Calu3 (cell line): ENCODE measurements at regions not wholly inside any gene's neighbourhood (a gene's known extent, or its start where the extent isn't known, plus 50 kb on each side); places are given as distances from the start of the nearest gene placed in this dataset.

Experiments
- BruUV-seq: library from RNA; stranded (reverse); fragments of 400-500 nt; replicated peaks from 2 replicates; lab custom pipeline; 2021; lab: Mats Ljungman, UMichigan
- CTCF ChIA-PET: fragments of 300-600 bp; sonication (Branson Sonifier 250); formaldehyde crosslinking; loops from one replicate; lab custom pipeline; 2022; ENCODE audit warnings: antibody characterized with exemption; lab: Charles Lee
- DNase-seq: peaks from one replicate; pipeline ENCODE4 v3.0.0; 2022
- H3K27ac Mint-ChIP-seq: one replicate; pipeline ENCODE4 v1.8.0; 2022; ENCODE audit warnings: mixed read lengths; ENCODE audit not compliant: unreplicated experiment
- H3K27me3 Mint-ChIP-seq: one replicate; pipeline ENCODE4 v1.8.0; 2022; ENCODE audit warnings: mixed read lengths; ENCODE audit not compliant: unreplicated experiment
- H3K36me3 Mint-ChIP-seq: one replicate; pipeline ENCODE4 v1.8.0; 2022; ENCODE audit warnings: mild to moderate bottlenecking, moderate library complexity, mixed read lengths; ENCODE audit not compliant: insufficient read depth, unreplicated experiment
- H3K4me1 Mint-ChIP-seq: one replicate; pipeline ENCODE4 v1.8.0; 2022; ENCODE audit warnings: mild to moderate bottlenecking, low read depth, mixed read lengths; ENCODE audit not compliant: unreplicated experiment
- H3K4me3 Mint-ChIP-seq: one replicate; pipeline ENCODE4 v1.8.0; 2022; ENCODE audit warnings: mild to moderate bottlenecking, low read depth, moderate library complexity, mixed read lengths; ENCODE audit not compliant: unreplicated experiment
- H3K9me3 Mint-ChIP-seq: one replicate; pipeline ENCODE4 v1.8.0; 2022; ENCODE audit warnings: low read depth, mixed read lengths; ENCODE audit not compliant: unreplicated experiment
- CTCF ChIP-seq: fragments of 200-600 bp; IDR thresholded peaks from one replicate; pipeline ENCODE4 v1.8.0; 2022; ENCODE audit warnings: antibody characterized with exemption; ENCODE audit not compliant: unreplicated experiment
- intact Hi-C: fragments of 100-400 bp; cut with micrococcal nuclease; formaldehyde crosslinking; loops from one replicate; pipeline ENCODE4 v1.10.0; 2022; ENCODE audit not compliant: unreplicated experiment

GRCh38 chr4:169823685-169824084 lies 65.9 kb upstream of the HPF1 start:
- H3K36me3 Mint-ChIP-seq, result no peaks in the 10 kb centered on the region
- no peak overlapping the region for H3K27ac Mint-ChIP-seq
- H3K4me1 Mint-ChIP-seq, result no peaks in the 10 kb centered on the region
- H3K4me3 Mint-ChIP-seq, result no peak overlapping the region
- H3K9me3 Mint-ChIP-seq, result no peaks in the 10 kb centered on the region
- CTCF ChIA-PET, result no interaction called here
- no peak for TF ChIP-seq CTCF
- DNase-seq, result peak; percentile 25
- no peaks in the 10 kb centered on the region for H3K27me3 Mint-ChIP-seq
- intact Hi-C loops, result no loop called here
- BruUV-seq, result no TSS peak

GRCh38 chr4:169821402-169821801 lies 63.7 kb upstream of the HPF1 start:
- DNase-seq, result no peak
- intact Hi-C loops, result no loop called here
- no peaks in the 10 kb centered on the region for H3K9me3 Mint-ChIP-seq
- no peak overlapping the region for H3K4me3 Mint-ChIP-seq
- CTCF ChIA-PET, result no interaction called here
- BruUV-seq, result no TSS peak
- no peak for TF ChIP-seq CTCF
- no peaks in the 10 kb centered on the region for H3K36me3 Mint-ChIP-seq
- no peak overlapping the region for H3K27ac Mint-ChIP-seq
- peaks cover 4% of the 10 kb centered on the region for H3K4me1 Mint-ChIP-seq
- no peaks in the 10 kb centered on the region for H3K27me3 Mint-ChIP-seq

- H3K4me1 Mint-ChIP-seq, result peaks cover 19% of the 10 kb centered on the region
- H3K9me3 Mint-ChIP-seq, result no peaks in the 10 kb centered on the region
- peaks cover 6% of the 10 kb centered on the region for H3K36me3 Mint-ChIP-seq
- H3K4me3 Mint-ChIP-seq, result no peak overlapping the region
- DNase-seq, result no peak
- H3K27me3 Mint-ChIP-seq, result no peaks in the 10 kb centered on the region
- H3K27ac Mint-ChIP-seq, result no peak overlapping the region
- CTCF ChIA-PET, result no interaction called here
- TF ChIP-seq CTCF, result no peak
- intact Hi-C loops, result loop anchor here (10.0 kb wide), 2 partner anchors 77 to 127 kb away; no protein-coding TSS in a partner anchor
- BruUV-seq, result no TSS peak
These were observed 60.4 kb upstream of the HPF1 start for GRCh38 chr4:169818063-169818679.

- Mint-ChIP-seq H3K27ac (peak overlapping the region; percentile 80), H3K4me3 (no peak overlapping the region), H3K4me1 (peaks cover 19% of the 10 kb centered on the region), H3K9me3 (no peaks in the 10 kb centered on the region), H3K27me3 (no peaks in the 10 kb centered on the region), H3K36me3 (peaks cover 6% of the 10 kb centered on the region)
- CTCF ChIA-PET, result interaction anchor here (0.7 kb wide), 1 partner anchor 199 kb away, joined by 3 read pairs; no protein-coding TSS in a partner anchor
- intact Hi-C loops, result loop anchor here (10.0 kb wide), 2 partner anchors 79 to 129 kb away; no protein-coding TSS in a partner anchor
- peak; percentile 49 for DNase-seq
- no TSS peak for BruUV-seq
- no peak for TF ChIP-seq CTCF
These were observed 57.9 kb upstream of the HPF1 start for GRCh38 chr4:169815606-169816005.
